ENCODE measurements at regions not wholly inside any gene's neighbourhood (a gene's known extent, or its start where the extent isn't known, plus 50 kb on each side); places are given as distances from the start of the nearest gene placed in this dataset.

GRCh38 chr2:175552902-175553301, 371.4 kb upstream of the ATP5MC3 start:
- no peak overlapping the region for H3K4me3 ChIP-seq
- no peak for TF ChIP-seq POLR2A (IDR thresholded peaks at IDR 0.05)
- H3K36me3 ChIP-seq, result no peaks in the 10 kb centered on the region
- intact Hi-C loops (cut with DNase I; ENCODE audit: low total_unique reads), result no loop called here
- H3K27me3 ChIP-seq, result no peaks in the 10 kb centered on the region
- H3K4me1 ChIP-seq, result no peaks in the 10 kb centered on the region
- H3K27ac ChIP-seq, result no peak overlapping the region
- no peak for DNase-seq
- no peaks in the 10 kb centered on the region for H3K9me3 ChIP-seq

- Histone ChIP-seq H3K4me1 (no peaks in the 10 kb centered on the region), H3K27me3 (no peaks in the 10 kb centered on the region)
- intact Hi-C loops (cut with DNase I; ENCODE audit: low total_unique reads), result no loop called here
Observed at GRCh38 chr2:175540421-175540820, 358.9 kb upstream of the ATP5MC3 start.

GRCh38 chr2:175539122-175539521, 357.6 kb upstream of the ATP5MC3 start:
- DNase-seq, result no peak
- intact Hi-C loops (cut with DNase I; ENCODE audit: low total_unique reads), result no loop called here
- no peak overlapping the region for H3K27ac ChIP-seq
- no peaks in the 10 kb centered on the region for H3K36me3 ChIP-seq
- H3K4me1 ChIP-seq, result no peaks in the 10 kb centered on the region
- TF ChIP-seq POLR2A (IDR thresholded peaks at IDR 0.05) (no peak), CTCF (IDR thresholded peaks at IDR 0.05) (no peak)
- no peaks in the 10 kb centered on the region for H3K27me3 ChIP-seq
- H3K9me3 ChIP-seq, result no peaks in the 10 kb centered on the region
- H3K4me3 ChIP-seq, result no peak overlapping the region

More at GRCh38 chr2:175540421-175540820, 358.9 kb upstream of the ATP5MC3 start:
- H3K9me3 ChIP-seq, result no peaks in the 10 kb centered on the region
- DNase-seq, result no peak
- TF ChIP-seq CTCF (IDR thresholded peaks at IDR 0.05) (no peak), POLR2A (IDR thresholded peaks at IDR 0.05) (no peak)
- H3K36me3 ChIP-seq, result no peaks in the 10 kb centered on the region
- H3K27ac ChIP-seq, result no peak overlapping the region
- H3K4me3 ChIP-seq, result no peak overlapping the region

GRCh38 chr2:175536059-175536458, 354.5 kb upstream of the ATP5MC3 start:
- Histone ChIP-seq H3K4me1 (no peaks in the 10 kb centered on the region), H3K27ac (no peak overlapping the region), H3K9me3 (no peaks in the 10 kb centered on the region), H3K27me3 (no peaks in the 10 kb centered on the region), H3K4me3 (no peak overlapping the region), H3K36me3 (no peaks in the 10 kb centered on the region)
- DNase-seq, result no peak
- intact Hi-C loops (cut with DNase I; ENCODE audit: low total_unique reads), result no loop called here
- no peak for TF ChIP-seq POLR2A (IDR thresholded peaks at IDR 0.05)
- TF ChIP-seq CTCF (IDR thresholded peaks at IDR 0.05), result no peak

GRCh38 chr2:175535631-175536030, 354.1 kb upstream of the ATP5MC3 start:
- no peaks in the 10 kb centered on the region for H3K4me1 ChIP-seq
- H3K4me3 ChIP-seq, result no peak overlapping the region
- H3K9me3 ChIP-seq, result no peaks in the 10 kb centered on the region
- no peaks in the 10 kb centered on the region for H3K36me3 ChIP-seq
- TF ChIP-seq POLR2A (IDR thresholded peaks at IDR 0.05) (no peak), CTCF (IDR thresholded peaks at IDR 0.05) (no peak)
- intact Hi-C loops (cut with DNase I; ENCODE audit: low total_unique reads), result no loop called here
- H3K27me3 ChIP-seq, result no peaks in the 10 kb centered on the region
- no peak overlapping the region for H3K27ac ChIP-seq
- no peak for DNase-seq

GRCh38 chr2:175525975-175526374, 344.5 kb upstream of the ATP5MC3 start:
- Histone ChIP-seq H3K4me3 (no peak overlapping the region), H3K9me3 (no peaks in the 10 kb centered on the region), H3K27ac (no peak overlapping the region), H3K4me1 (no peaks in the 10 kb centered on the region), H3K36me3 (no peaks in the 10 kb centered on the region), H3K27me3 (no peaks in the 10 kb centered on the region)
- DNase-seq, result no peak
- intact Hi-C loops (cut with DNase I; ENCODE audit: low total_unique reads), result no loop called here
- TF ChIP-seq CTCF (IDR thresholded peaks at IDR 0.05), result no peak
- TF ChIP-seq POLR2A (IDR thresholded peaks at IDR 0.05), result no peak

Data from uterus (tissue), 3 donors.